ENCODE measurements at regions not wholly inside any gene's neighbourhood (a gene's known extent, or its start where the extent isn't known, plus 50 kb on each side); places are given as distances from the start of the nearest gene placed in this dataset.
A peak's percentile ranks its signal among the peaks of the same experiment; 100 is the strongest.

DNA sequence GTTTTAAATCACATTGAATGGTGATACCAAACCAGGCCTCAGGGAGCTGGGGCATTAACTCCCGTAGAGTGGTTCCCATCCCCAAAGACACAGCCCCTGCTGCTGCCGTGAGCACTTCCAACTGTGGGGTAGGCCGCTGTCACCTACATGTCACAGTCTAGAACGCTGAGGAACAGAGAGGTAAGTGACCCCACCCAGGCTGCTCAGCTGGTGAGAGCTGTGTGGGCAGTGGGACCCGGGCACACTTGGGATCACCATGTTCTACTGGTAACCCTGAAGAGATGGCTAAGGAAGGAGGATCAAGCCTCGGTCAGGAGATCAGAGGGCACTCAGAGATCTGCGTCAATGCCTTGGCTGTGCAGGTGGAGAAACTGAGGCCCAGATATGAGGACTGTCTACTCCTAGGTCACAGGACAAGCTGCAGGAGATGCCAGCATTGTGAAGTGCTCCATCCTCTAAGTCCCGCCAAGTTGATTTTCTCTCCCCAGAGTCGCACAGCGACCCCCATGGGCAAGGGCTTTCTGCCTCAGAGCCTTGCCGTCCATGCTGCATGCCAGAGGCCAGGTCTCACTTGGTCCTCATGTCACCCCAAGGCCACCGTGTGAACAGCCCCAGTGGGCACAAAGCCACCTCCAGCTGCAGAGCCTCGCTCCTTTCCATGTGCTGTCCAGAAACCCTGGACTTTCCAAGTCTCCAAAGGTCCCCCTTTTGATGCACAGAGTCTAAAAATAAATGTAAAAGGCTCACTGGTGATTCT is 144.2 kb upstream of the OTOS start:
- DNase-seq (ENCODE audit: low spot score) = no peak

DNA sequence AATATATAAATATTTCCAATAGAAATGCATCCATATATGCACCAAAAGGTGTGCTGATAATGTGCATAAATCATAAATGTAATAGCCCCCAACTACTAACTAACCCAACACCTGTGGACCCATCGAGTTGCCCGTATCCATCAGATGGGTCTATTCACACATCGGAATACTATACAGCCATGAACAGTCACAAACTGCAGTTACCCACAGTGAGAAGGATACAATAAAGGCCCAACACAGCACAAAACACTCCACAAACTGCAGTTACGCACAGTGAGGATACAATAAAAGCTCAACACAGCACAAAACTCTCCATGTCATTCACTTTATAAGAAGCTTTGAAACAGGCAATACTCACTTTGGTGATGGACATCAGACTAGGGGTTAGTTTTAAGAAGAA is 145.3 kb upstream of the OTOS start:
- no peak for DNase-seq (ENCODE audit: low spot score)

DNA sequence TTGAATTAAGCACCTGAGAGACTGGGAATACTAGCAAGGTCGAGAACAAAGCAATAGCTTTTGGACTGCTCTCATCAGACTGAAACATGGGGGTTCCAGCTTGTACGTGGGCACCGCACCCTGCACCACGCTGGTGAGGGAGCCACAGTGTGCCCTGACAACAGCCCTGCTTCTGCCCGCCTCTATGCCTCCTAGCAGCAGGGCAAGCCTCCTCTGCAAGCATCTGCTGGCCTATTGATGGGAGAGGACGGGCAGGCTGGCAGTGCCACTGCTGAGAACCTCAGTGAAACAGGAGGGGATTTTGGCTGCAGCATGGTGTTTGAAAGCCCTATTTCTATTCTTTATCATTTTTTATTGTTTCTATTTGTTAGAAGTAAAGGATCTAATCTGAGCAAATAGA is 146.1 kb upstream of the OTOS start:
- no peak for DNase-seq (ENCODE audit: low spot score)

DNA sequence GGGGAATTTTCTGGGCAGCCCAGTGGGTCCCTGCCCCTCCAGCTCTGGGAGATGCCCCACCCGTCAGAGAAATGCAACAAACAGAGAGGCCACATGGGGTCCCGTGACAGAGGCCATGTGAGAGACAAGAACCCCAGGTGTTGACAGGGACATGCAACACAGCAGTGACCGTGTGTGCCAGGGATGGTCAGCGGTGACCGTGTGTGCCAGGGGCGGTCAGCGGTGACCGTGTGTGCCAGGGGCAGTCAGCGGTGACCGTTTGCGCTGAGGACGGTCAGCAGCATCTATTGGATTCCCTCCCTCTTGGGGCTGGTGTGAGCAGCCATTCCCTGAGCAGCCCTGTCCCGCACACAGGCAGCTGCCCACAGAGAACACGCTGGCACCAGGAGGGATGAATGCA is 146.6 kb upstream of the OTOS start:
- no peak for DNase-seq (ENCODE audit: low spot score)

DNA sequence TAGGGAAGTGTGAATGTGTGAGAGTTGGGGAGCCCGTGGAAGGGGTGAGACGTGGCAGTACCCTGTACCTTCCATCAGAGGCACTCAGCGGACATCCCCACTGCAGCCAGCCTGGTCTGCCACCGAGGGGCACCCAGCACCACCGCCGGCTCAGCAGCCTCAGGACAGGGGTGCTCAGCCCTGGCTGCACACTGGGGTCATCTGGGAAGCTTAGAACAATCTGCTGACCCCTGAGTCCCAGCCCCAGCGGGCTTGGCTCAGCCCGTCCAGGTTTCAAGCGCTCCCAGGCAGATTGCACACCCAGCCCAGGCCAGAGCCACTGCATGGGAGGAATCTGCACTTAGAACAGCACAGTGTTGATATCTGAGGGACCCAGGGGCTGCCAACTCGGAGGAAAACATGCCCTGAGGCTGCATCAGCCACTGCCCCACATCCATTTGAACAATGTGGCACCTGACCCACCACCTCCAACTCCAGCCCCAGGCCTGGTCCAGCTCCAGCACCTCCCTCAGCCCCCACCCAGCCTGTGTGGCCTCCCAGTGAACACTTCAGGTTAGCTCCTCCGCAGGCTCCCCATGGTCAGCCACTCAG is 147.1 kb upstream of the OTOS start:
- no peak for DNase-seq (ENCODE audit: low spot score)

DNA sequence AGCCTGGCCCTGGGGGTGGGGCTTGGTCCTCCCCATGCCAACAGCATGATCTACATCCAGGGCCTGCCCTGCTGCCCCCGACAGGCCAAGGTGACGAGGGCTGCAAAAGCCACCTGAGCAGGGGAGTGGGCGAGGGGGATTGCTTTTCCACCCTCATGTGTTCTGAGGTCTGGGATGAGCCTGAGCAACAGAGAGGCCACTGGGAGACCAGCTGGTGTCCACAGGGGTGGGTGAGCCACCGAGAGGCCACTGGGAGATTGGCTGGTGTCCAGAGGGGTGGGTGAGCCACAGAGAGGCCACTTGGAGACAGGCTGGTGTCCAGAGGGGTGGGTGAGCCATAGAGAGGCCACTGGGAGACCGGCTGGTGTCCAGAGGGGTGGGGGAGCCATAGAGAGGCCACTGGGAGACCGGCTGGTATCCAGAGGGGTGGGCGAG is 147.4 kb upstream of the GPC1 start:
- no peak for DNase-seq (ENCODE audit: low spot score)

DNA sequence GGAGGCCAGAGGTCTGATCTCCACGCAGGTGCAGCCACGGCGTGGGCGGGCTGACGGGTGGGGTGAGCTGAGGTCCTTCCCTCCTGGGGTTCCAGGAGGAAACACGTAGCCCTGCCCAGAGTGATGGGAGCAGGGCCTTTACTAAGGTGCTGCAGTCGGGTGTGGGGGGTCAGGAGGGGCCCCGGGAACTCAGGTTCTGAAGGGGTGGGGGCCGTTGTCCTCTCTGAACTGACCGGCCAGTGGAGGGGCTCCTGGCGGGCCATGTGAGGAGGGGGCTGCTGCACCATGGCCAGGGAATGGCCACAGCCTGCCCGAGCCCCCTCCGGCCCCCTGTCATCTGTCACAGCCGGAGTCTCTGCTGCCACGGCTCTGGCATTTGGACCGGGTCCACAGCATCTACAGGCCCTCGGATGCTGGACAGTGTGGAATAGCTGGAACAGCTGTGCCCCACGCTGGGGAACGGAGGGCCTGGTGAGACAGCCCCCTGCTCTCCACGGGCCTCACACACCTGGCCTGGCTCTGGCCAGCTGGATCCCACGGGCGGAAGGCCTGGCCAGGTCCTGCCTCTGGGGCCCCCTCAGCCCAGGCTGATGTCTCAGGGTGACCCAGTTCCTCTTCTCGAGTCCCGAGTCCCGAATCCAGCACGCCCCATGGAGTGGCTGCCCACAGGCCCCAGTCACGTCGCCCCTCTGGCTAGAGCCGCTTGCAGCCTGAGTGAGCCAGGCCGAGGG is 145.6 kb upstream of the GPC1 start:
- DNase-seq (ENCODE audit: low spot score) = no peak

DNA sequence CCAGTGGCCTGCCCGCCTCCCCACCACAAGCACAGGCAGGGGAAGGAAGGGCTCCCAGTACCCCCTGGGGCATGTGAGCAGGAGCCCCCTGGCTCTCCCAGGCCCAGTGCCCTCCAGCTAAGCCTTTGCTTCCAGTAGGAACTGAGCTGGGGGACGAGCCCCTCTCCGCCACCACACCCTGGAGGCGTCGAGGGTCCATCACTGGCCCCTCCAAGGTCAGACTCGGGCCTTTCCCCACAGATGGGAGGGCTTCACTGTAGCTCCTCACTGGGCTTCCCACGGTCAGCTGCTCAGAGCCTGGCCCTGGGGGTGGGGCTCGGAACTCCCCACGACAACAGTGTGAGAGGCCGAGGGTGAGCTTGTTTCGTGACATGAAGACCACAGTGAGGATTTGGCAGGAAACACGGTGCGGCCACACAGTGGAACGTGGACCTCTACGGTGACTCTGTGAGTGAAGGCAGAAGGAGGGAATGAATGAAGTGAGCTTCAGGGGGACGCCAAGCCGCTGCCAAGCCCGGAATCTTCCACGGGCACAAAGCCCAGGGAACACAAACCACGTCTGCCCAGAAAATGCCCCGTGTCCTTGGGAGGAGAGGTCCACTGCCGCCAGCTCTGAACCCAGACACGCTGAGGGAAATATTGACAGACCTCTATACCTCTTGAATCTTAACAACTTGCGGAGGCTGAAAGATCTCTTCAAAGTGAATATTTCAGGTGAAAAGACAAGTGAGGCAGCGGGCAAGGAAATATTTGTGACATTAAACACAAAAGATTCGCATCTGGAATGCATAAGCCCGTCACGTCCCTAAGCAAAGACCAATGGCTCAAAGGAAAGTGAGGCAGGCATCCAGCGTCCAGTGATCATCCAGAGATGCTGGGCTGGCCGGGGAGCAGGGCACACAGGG is 144.8 kb upstream of the GPC1 start:
- DNase-seq (ENCODE audit: low spot score) = no peak

DNA sequence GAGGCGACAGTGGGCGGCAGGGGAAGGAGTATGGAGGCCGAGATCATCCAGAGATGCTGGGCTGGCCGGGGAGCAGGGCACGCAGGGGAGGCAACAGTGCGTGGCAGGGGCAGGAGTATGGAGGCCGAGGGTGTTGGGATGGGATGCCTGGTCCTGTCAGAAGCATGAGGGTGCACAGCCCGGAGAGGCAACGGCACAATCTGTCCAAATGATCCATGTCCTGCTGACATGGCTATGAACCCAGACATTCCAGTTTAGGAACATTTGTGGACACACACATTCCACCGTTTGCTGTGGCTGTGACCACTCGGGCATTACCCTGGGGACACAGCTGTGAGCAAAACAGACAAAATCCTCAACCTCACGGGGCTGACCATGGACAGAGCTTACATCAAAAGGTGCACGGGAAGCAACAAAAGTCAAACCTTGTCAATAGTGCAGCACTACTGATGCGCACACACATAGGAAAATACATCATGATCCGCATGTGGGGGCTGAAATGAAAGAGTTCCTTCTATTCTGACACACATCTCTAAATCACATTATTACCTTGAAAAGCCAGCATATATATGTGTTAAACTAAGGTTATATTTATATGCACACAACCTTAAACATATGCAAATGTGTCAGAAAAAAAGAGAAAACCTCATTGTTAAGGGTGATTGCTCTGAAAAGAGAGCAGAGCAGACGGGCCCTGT is 144.0 kb upstream of the GPC1 start:
- DNase-seq (ENCODE audit: low spot score) = no peak

DNA sequence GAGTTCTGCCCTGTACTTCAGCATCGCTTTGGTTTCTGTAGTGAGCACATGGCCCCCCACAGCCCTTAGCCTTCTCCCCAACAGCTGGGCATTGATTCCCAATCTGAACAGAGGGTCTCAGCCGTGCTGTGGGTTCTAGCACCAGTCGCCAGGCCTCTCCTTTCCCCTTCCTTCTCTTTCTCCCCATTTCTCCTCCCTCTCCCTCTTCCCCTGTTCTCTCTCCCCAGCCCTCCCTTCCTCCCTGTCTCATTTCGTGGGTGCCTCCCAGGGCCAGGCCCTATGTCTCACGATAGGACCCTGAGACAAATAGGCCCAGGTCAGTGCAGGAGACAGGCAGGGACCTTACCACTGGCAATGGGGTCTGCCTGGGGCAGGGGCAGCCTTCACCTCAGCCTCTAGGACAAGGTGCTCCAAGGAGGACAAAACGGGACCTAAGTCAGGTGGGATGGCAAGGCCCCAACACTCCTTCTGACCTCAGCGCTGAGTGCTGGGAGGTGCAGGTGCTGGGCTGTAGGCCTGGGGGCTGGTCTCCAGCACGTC is 143.4 kb upstream of the GPC1 start:
- DNase-seq (ENCODE audit: low spot score) = no peak

DNA sequence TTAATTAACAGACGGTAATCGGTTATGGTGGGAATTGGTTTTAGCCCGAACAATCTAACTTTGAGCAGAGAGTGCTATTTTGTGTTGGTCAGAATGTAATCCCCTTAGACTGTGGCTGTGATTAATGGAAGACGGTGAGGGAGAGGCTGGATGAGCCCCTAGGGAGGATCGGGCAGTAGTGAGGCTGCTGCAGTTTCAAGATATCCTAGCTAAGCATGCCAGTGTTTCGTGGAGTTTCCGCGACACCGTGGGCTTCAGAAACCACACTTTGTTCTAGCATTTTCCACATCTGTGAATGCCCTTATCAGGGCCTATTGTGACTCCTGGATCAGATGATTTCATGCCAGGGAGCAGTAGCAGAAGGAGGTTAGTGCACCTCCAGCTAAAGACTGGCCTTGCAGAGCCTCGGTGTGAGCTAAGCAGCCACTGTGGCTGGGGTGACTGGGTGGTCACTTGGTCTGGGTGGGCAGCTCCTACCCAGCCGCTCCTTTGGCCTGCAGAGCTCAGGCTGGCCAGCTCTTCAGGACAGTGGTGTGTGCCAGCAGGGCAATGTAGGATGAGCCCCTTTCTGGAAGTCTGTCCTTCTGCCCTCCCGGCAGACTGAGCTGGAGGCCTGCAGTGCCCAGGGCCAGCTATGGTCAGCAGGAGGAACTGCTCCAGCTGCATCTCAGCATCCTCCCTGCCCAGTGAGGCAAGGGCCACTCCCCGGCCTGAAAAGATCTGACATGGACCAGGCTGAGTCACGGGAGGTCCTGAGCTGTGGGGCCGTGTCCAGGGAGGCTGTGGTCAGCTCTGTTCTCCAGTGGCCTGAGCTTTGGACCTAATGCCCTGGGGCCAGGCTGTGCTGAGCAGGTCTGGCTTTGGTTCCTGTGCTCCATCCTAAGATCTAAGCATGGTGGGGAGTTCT is 142.6 kb upstream of the GPC1 start:
- DNase-seq (ENCODE audit: low spot score) = no peak

DNA sequence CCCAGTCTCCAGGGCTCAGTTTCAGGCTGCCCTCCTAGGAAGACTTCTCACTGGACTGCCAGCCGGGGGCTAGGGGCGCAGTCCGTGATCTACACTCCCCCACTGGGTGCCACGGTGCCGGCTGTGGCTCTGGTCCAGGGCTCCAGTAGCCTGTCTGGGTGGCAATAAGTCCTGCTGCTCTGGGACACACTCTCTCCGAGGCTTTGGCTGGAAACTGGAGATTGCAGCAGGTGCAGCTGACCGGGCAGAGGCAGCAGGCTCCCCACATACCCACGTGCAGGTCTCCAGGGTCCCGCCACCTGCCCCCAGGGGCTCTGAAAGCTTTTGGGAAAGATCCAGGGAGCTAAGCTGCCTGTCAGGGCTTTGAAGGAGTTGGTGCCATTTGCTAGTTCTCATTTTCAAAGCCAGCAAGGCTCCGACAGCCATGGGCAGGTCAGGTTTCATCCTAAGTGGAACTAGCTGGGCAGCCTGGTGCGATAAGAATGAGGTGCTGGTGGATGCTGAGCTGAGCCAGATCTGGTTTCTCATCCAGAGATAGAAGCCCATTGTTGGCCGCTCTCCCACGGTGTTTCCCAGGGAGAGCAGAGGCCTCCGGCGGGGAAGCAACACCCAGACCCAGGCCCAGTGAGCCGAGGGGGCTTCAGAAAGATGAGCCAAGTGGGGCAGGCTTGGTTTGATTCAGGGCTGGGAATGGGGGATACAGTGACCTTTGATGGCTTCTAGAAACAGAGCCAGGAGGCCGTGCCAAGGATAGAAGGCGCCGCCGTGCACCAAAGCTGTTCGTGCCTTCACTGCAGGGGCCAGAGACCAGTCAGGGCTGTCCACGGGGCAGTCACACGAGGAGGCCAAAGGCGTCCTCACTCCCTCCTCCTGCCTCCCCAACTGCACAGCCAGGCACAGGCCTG is 141.7 kb upstream of the GPC1 start:
- no peak for DNase-seq (ENCODE audit: low spot score)

DNA sequence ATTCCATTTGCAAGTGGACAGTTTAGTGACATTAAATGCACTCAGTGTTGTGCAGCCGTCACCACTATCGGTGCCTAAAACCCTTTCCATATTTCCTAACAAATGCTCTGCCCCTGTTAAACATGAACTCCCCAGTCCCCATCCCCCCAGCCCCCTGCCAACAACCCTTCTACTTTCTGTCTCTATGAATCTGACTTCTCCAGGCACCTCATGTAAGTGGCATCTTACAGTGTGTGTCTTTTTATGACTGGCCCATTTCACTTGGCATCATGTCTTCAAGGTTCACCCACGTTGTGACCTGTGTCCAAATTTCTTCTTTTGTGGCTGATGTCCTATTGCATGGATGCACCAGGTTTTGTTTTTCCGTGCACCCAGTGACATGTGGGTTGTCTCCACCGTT is 140.9 kb upstream of the GPC1 start:
- DNase-seq (ENCODE audit: low spot score) = no peak

DNA sequence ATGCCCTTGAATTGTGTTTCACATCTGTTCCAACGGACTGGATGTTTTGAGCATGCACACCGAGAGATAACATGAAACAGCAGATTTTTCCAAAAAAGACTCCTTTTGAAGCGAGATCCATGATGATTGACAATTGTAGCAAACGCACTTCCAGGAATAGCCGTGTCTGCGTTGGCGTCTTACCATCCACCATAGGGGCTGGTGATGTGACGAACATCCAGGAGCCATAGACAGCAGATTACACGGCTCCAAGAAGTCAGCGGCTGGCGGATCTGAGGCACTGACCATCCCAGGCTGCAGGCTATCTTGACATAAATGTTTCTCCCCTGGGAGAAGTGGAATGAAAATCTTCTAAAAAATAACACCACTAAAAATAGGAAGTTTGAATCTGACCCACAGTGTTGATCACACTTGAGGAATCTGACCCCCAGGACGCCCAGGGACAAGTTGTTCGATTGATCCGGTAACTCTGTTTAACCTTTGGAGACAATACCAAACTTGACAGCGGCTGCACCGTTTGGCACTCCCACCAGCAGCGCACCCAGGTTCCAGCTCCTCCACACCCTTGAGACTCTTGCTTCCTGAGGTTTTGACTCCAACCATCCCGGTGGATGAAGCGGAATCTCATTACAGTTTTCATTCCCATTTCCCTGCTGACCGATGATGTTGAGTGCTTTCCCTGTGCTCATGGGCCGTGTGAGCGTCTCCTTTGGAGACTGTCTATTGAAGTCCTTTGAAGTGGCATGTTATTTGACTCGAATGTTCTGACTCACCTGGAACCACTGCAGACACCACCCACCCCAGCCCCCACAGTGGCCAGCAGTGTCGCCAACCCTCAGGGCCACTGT is 140.0 kb upstream of the GPC1 start:
- no peak for DNase-seq (ENCODE audit: low spot score)

DNA sequence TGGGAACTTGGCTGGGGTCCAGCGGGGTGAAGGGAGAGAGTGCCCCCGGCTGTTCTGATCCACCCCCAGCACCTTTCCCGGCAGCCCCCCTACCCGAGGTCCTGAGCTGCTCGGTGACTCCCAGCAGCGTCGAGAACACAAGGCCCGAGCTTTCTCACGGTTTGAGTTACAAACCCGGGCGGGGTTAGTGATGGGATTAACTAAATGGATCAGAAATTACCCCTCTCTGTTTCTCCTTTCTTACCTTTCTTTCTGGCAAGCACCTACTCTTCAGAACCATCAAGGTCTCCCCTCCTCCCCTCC is 139.4 kb upstream of the GPC1 start:
- no peak for DNase-seq (ENCODE audit: low spot score)

DNA sequence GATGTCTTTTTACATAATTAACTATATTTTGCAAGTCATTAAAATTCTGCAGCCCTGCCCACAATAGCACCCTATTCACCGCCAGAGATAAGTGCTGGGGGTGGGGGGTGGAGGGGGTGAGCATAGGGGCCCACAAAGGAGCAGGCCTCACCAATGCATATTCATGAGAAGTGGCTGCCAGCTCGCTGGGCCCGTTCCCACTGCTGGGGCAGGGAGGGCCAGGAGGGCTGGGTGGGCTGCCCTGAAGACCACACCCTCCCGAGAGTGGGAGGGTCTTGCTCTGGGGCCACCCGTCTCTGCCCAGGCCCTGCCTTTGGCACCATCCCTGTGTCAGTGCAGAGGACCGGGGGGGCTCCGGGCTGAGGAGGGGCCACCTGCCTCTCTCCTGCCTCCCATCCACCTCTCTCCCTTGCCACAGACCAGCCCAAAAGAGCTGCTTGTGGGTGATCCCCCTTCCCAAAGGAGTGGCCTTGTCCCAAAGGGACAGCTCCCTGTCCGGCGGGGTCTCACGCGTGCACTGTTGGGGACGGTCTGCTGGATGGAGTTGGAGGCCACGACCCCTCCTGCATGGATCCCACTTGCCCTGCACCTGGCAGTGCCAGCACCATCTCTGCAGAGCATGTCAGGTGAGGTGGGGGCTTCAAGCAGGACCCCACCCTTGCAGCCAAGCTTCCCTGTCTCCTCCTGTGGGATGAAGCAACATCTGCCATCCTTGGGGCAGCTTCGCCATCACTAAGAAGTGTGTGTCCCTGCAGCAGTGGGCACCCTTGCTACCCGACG is 138.8 kb upstream of the GPC1 start:
- no peak for DNase-seq (ENCODE audit: low spot score)

DNA sequence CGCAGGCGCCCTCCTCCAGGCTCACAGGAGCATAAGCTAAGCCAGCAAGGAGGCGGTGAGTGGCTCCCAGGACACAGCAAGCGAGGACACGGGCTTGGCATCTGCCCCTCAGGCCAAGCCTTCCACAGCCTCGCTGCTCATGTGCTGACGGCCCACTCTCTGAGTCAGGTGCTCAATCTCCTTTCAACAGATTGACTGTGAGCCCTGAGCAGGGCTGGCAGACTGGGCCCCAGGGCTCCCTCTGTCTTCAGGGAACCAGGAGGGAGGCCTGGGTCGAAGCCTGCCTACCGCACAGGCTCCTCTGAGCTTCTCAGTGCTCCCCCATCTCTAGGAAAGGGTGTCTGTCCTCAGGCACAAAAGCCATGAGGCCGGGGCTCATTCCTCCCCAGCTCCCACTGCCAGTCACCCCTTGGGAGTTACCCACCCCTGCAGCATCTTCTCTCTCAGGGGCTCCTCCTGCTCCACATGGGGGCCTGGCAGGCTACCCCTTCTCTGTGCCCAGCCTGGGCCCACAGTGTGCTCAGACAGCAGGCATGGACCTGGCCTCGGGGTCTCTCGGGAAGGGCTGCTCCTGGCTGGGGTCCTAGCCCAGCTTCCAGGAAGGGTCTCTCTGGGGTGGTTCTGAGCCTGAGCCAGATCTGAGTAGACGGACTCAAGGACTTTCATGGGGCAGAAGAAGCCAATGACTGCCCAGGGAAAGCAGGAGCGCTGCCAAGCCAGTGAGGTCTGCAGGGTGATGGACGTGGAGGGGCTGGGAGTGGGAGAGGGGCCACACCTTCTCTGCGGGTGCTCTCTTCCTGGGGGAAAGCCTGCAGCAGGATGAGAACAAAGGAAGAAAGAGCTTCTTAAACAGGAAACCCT is 138.0 kb upstream of the GPC1 start:
- peak; percentile 11 for DNase-seq (ENCODE audit: low spot score)
